Activated naive CD4-positive, alpha-beta T cell treated with anti-CD3 and anti-CD28 coated beads for 36 hours (primary cell): ENCODE measurements at regions not wholly inside any gene's neighbourhood (a gene's known extent, or its start where the extent isn't known, plus 50 kb on each side); places are given as distances from the start of the nearest gene placed in this dataset.

Experiments used
- CTCF ChIA-PET: fragments of 350-600 bp; sonication (Branson Sonifier 250); formaldehyde crosslinking; loops from one replicate; lab custom pipeline; 2021; ENCODE audit warnings: antibody characterized with exemption; lab: Charles Lee
- DNase-seq: peaks from one replicate; pipeline ENCODE4 v3.0.0-alpha.2; 2020
- H3K27ac Mint-ChIP-seq: one replicate; pipeline ENCODE4 v1.8.0; 2021; ENCODE audit warnings: mild to moderate bottlenecking, mixed read lengths
- H3K27me3 Mint-ChIP-seq: one replicate; pipeline ENCODE4 v1.8.0; 2021; ENCODE audit warnings: low read depth, mixed read lengths
- H3K36me3 Mint-ChIP-seq: one replicate; pipeline ENCODE4 v1.8.0; 2021; ENCODE audit warnings: low read depth, mixed read lengths
- H3K4me1 Mint-ChIP-seq: one replicate; pipeline ENCODE4 v1.8.0; 2021; ENCODE audit warnings: low read depth, mixed read lengths
- H3K4me3 Mint-ChIP-seq: one replicate; pipeline ENCODE4 v1.8.0; 2021; ENCODE audit warnings: mild to moderate bottlenecking, moderate library complexity, mixed read lengths
- H3K9me3 Mint-ChIP-seq: one replicate; pipeline ENCODE4 v1.8.0; 2021; ENCODE audit warnings: mixed read lengths
- intact Hi-C: fragments of 100-400 bp; cut with micrococcal nuclease; formaldehyde crosslinking; loops from one replicate; pipeline ENCODE4 v1.15.1; 2023

- Mint-ChIP-seq H3K9me3 (peaks cover 5% of the 10 kb centered on the region), H3K4me1 (no peaks in the 10 kb centered on the region), H3K36me3 (no peaks in the 10 kb centered on the region), H3K27ac (no peak overlapping the region), H3K27me3 (no peaks in the 10 kb centered on the region), H3K4me3 (no peak overlapping the region)
- no peak for DNase-seq
- intact Hi-C loops, result no loop called here
- CTCF ChIA-PET, result no interaction called here
Measured at GRCh38 chr17:53891726-53892125, 69.0 kb downstream of the KIF2B start.

- peaks cover 8% of the 10 kb centered on the region for H3K9me3 Mint-ChIP-seq
- intact Hi-C loops, result no loop called here
- H3K4me3 Mint-ChIP-seq, result no peak overlapping the region
Measured at GRCh38 chr17:53892222-53892621, 69.5 kb downstream of the KIF2B start.

GRCh38 chr17:53894591-53894990 is 71.9 kb downstream of the KIF2B start:
- Mint-ChIP-seq H3K9me3 (peaks cover 9% of the 10 kb centered on the region), H3K36me3 (no peaks in the 10 kb centered on the region), H3K27me3 (no peaks in the 10 kb centered on the region), H3K4me1 (no peaks in the 10 kb centered on the region), H3K4me3 (no peak overlapping the region), H3K27ac (no peak overlapping the region)
- DNase-seq, result no peak
- CTCF ChIA-PET, result no interaction called here
- intact Hi-C loops, result no loop called here

More at GRCh38 chr17:53892222-53892621, 69.5 kb downstream of the KIF2B start:
- H3K27me3 Mint-ChIP-seq, result no peaks in the 10 kb centered on the region
- CTCF ChIA-PET, result no interaction called here
- DNase-seq, result no peak
- no peak overlapping the region for H3K27ac Mint-ChIP-seq
- no peaks in the 10 kb centered on the region for H3K4me1 Mint-ChIP-seq
- no peaks in the 10 kb centered on the region for H3K36me3 Mint-ChIP-seq

GRCh38 chr17:53896047-53896446 is 73.3 kb downstream of the KIF2B start:
- Mint-ChIP-seq H3K36me3 (no peaks in the 10 kb centered on the region), H3K9me3 (peaks cover 13% of the 10 kb centered on the region), H3K4me1 (no peaks in the 10 kb centered on the region), H3K27ac (no peak overlapping the region), H3K4me3 (no peak overlapping the region), H3K27me3 (no peaks in the 10 kb centered on the region)
- CTCF ChIA-PET, result no interaction called here
- intact Hi-C loops, result no loop called here
- DNase-seq, result no peak

GRCh38 chr17:53900951-53901350 is 78.2 kb downstream of the KIF2B start:
- H3K27ac Mint-ChIP-seq, result no peak overlapping the region
- CTCF ChIA-PET, result no interaction called here
- intact Hi-C loops, result no loop called here
- DNase-seq, result no peak
- H3K9me3 Mint-ChIP-seq, result peaks cover 30% of the 10 kb centered on the region
- H3K27me3 Mint-ChIP-seq, result no peaks in the 10 kb centered on the region
- H3K4me3 Mint-ChIP-seq, result no peak overlapping the region
- no peaks in the 10 kb centered on the region for H3K4me1 Mint-ChIP-seq
- H3K36me3 Mint-ChIP-seq, result no peaks in the 10 kb centered on the region

- Mint-ChIP-seq H3K4me1 (no peaks in the 10 kb centered on the region), H3K36me3 (no peaks in the 10 kb centered on the region), H3K9me3 (peaks cover 17% of the 10 kb centered on the region), H3K4me3 (no peak overlapping the region), H3K27ac (no peak overlapping the region), H3K27me3 (no peaks in the 10 kb centered on the region)
- no peak for DNase-seq
- CTCF ChIA-PET, result no interaction called here
- intact Hi-C loops, result no loop called here
Measured at GRCh38 chr17:53907435-53907834, 84.7 kb downstream of the KIF2B start.

GRCh38 chr17:53909802-53910201 is 87.1 kb downstream of the KIF2B start:
- H3K36me3 Mint-ChIP-seq, result no peaks in the 10 kb centered on the region
- H3K4me3 Mint-ChIP-seq, result no peak overlapping the region
- H3K27me3 Mint-ChIP-seq, result no peaks in the 10 kb centered on the region
- peaks cover 7% of the 10 kb centered on the region for H3K9me3 Mint-ChIP-seq
- no peak for DNase-seq
- intact Hi-C loops, result no loop called here
- H3K27ac Mint-ChIP-seq, result no peak overlapping the region
- CTCF ChIA-PET, result no interaction called here
- no peaks in the 10 kb centered on the region for H3K4me1 Mint-ChIP-seq

GRCh38 chr17:53912117-53912516 is 89.4 kb downstream of the KIF2B start:
- intact Hi-C loops, result no loop called here
- no peaks in the 10 kb centered on the region for H3K27me3 Mint-ChIP-seq
- no peak for DNase-seq
- H3K36me3 Mint-ChIP-seq, result no peaks in the 10 kb centered on the region
- CTCF ChIA-PET, result no interaction called here
- H3K27ac Mint-ChIP-seq, result no peak overlapping the region
- no peaks in the 10 kb centered on the region for H3K9me3 Mint-ChIP-seq
- H3K4me1 Mint-ChIP-seq, result no peaks in the 10 kb centered on the region
- H3K4me3 Mint-ChIP-seq, result no peak overlapping the region

GRCh38 chr17:53919356-53919755 is 96.6 kb downstream of the KIF2B start:
- H3K27ac Mint-ChIP-seq, result no peak overlapping the region
- intact Hi-C loops, result no loop called here
- no peaks in the 10 kb centered on the region for H3K27me3 Mint-ChIP-seq
- no peaks in the 10 kb centered on the region for H3K36me3 Mint-ChIP-seq
- peaks cover 5% of the 10 kb centered on the region for H3K9me3 Mint-ChIP-seq
- DNase-seq, result no peak
- H3K4me1 Mint-ChIP-seq, result no peaks in the 10 kb centered on the region
- CTCF ChIA-PET, result no interaction called here
- H3K4me3 Mint-ChIP-seq, result no peak overlapping the region

GRCh38 chr17:53924530-53925455 is 102.1 kb downstream of the KIF2B start:
- no peaks in the 10 kb centered on the region for H3K4me1 Mint-ChIP-seq
- no peak overlapping the region for H3K4me3 Mint-ChIP-seq
- H3K36me3 Mint-ChIP-seq, result no peaks in the 10 kb centered on the region
- intact Hi-C loops, result no loop called here
- CTCF ChIA-PET, result no interaction called here
- no peak overlapping the region for H3K27ac Mint-ChIP-seq
- peaks cover 8% of the 10 kb centered on the region for H3K9me3 Mint-ChIP-seq
- no peaks in the 10 kb centered on the region for H3K27me3 Mint-ChIP-seq
- DNase-seq, result no peak

- Mint-ChIP-seq H3K4me3 (no peak overlapping the region), H3K36me3 (no peaks in the 10 kb centered on the region), H3K27me3 (no peaks in the 10 kb centered on the region), H3K4me1 (no peaks in the 10 kb centered on the region), H3K27ac (no peak overlapping the region), H3K9me3 (peaks cover 10% of the 10 kb centered on the region)
- intact Hi-C loops, result no loop called here
- DNase-seq, result no peak
- CTCF ChIA-PET, result no interaction called here
Measured at GRCh38 chr17:53932386-53932785, 109.7 kb downstream of the KIF2B start.

GRCh38 chr17:53934931-53935330 is 112.2 kb downstream of the KIF2B start:
- Mint-ChIP-seq H3K4me1 (no peaks in the 10 kb centered on the region), H3K27me3 (no peaks in the 10 kb centered on the region), H3K9me3 (peaks cover 4% of the 10 kb centered on the region), H3K4me3 (no peak overlapping the region), H3K36me3 (no peaks in the 10 kb centered on the region), H3K27ac (no peak overlapping the region)
- DNase-seq, result no peak
- CTCF ChIA-PET, result no interaction called here
- intact Hi-C loops, result no loop called here

GRCh38 chr17:53941231-53941630 is 118.5 kb downstream of the KIF2B start:
- Mint-ChIP-seq H3K36me3 (no peaks in the 10 kb centered on the region), H3K27me3 (no peaks in the 10 kb centered on the region), H3K4me1 (no peaks in the 10 kb centered on the region), H3K27ac (no peak overlapping the region), H3K4me3 (no peak overlapping the region), H3K9me3 (peaks cover 1% of the 10 kb centered on the region)
- DNase-seq, result no peak
- CTCF ChIA-PET, result no interaction called here
- intact Hi-C loops, result no loop called here
